ENCODE measurements at regions not wholly inside any gene's neighbourhood (a gene's known extent, or its start where the extent isn't known, plus 50 kb on each side); places are given as distances from the start of the nearest gene placed in this dataset.

DNA sequence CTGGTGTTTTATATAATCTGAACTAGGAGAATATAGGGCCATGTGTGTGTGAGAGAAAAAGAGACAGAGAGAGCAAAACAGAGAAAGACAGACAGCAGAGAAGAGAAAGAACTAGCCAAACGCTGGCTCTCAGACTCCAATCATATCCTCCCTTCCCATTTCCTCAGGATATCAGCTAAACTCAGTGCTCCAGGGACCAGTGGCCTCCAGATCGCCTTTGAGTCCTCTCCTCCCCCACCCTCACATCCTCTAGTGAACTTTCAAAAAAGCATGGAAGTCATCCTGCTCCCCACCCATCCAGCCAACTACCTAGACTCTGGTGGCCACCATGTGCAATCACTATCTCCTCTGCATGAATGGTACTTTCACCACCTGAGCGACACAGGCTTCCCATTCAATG, 386.1 kb upstream of the NPVF start:
- DNase-seq (ENCODE audit: low spot score in 2 of 2) = no peak
- Histone ChIP-seq H3K9me3 (peaks cover 8 to 11% of the 10 kb centered on the region in 2 donors), H3K27ac (no peak overlapping the region), H3K4me1 (no peaks in the 10 kb centered on the region), H3K36me3 (no peaks in the 10 kb centered on the region), H3K4me3 (no peak overlapping the region), H3K27me3 (no peaks in the 10 kb centered on the region)
- TF ChIP-seq, protein P1, sequence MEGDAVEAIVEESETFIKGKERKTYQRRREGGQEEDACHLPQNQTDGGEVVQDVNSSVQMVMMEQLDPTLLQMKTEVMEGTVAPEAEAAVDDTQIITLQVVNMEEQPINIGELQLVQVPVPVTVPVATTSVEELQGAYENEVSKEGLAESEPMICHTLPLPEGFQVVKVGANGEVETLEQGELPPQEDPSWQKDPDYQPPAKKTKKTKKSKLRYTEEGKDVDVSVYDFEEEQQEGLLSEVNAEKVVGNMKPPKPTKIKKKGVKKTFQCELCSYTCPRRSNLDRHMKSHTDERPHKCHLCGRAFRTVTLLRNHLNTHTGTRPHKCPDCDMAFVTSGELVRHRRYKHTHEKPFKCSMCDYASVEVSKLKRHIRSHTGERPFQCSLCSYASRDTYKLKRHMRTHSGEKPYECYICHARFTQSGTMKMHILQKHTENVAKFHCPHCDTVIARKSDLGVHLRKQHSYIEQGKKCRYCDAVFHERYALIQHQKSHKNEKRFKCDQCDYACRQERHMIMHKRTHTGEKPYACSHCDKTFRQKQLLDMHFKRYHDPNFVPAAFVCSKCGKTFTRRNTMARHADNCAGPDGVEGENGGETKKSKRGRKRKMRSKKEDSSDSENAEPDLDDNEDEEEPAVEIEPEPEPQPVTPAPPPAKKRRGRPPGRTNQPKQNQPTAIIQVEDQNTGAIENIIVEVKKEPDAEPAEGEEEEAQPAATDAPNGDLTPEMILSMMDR (IDR thresholded peaks at IDR 0.05) = no peak
- TF ChIP-seq POLR2A (IDR thresholded peaks at IDR 0.05) = no peak
- intact Hi-C loops (cut with DNase I; ENCODE audit: low total_unique reads) = no loop called here

DNA sequence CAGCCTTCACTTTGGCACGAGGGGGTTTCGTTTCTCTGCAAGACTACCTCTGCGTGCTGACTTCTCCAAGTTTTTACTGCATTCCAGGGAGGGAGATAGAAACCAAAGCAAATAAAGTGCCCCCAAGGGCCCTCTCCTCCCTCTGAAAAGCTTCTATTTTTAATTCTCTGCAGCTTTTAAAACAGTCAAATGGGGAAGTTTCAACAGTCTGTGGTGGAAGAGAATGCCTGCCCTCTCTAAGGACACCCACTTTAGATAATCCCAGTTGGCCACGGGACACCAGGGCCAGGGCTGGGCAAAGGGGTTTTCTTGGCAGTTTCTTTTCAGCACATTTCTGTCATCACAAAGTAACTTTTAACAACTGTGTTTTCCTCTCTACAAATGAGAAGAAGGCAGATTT, 386.7 kb upstream of the NPVF start:
- no peak overlapping the region for H3K27ac ChIP-seq
- no peak for DNase-seq (ENCODE audit: low spot score in 2 of 2)
- no peak for TF ChIP-seq POLR2AphosphoS5 (IDR thresholded peaks at IDR 0.05)
- TF ChIP-seq, protein P1 (IDR thresholded peaks at IDR 0.05) = no peak
- TF ChIP-seq POLR2A (IDR thresholded peaks at IDR 0.05) = no peak
- intact Hi-C loops (cut with DNase I; ENCODE audit: low total_unique reads) = no loop called here
- H3K4me1 ChIP-seq = no peaks in the 10 kb centered on the region
- H3K4me3 ChIP-seq = no peak overlapping the region
- H3K9me3 ChIP-seq = peaks cover 8 to 11% of the 10 kb centered on the region in 2 donors
- no peaks in the 10 kb centered on the region for H3K27me3 ChIP-seq
- no peaks in the 10 kb centered on the region for H3K36me3 ChIP-seq

DNA sequence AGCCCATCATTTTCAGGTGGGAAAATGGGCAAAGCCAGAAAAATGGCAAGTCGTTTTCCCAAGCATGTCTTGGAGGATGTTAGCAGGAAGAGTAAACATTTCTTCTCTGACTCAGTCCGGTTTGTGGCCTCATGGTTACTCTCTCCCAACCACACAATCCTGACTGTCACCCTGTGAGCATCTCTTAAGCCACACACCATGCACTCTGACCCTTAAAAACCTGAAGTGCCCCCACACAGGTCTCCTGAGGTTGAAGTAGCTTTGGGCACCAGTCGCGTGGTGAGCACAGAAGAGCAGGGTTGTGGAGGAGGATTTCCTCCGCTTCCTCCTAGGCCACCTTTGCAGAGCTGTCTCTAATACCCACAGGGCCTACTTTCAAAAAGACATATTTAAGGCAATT, 387.3 kb upstream of the NPVF start:
- Histone ChIP-seq H3K4me3 (no peak overlapping the region), H3K4me1 (no peaks in the 10 kb centered on the region), H3K27me3 (no peaks in the 10 kb centered on the region), H3K36me3 (no peaks in the 10 kb centered on the region), H3K9me3 (peaks cover 8 to 11% of the 10 kb centered on the region in 2 donors), H3K27ac (no peak overlapping the region)
- DNase-seq (ENCODE audit: low spot score in 2 of 2) = no peak
- intact Hi-C loops (cut with DNase I; ENCODE audit: low total_unique reads) = no loop called here
- TF ChIP-seq, protein P1 (IDR thresholded peaks at IDR 0.05) = no peak
- TF ChIP-seq POLR2A (IDR thresholded peaks at IDR 0.05) = no peak
- TF ChIP-seq POLR2AphosphoS5 (IDR thresholded peaks at IDR 0.05) = no peak

DNA sequence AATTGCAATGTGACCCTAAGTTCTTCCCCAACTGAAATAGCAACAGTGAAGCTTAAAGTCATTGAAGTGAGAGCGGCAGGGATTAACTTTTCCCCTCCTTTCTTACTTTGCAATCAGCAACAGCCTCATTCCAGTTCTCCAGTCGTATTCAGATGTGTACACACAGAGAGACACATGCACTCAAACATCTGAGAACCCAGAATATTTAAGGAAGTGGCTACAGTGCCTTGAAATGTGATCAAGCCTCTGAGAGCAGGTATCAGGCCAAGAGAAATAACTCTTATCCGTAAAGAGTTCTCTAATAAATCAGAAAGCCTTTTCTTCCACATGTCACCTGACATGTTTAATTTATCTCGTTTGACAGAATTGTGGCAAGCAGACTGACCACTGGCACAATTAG, 388.9 kb upstream of the NPVF start:
- Histone ChIP-seq H3K36me3 (no peaks in the 10 kb centered on the region), H3K9me3 (peaks cover 4 to 6% of the 10 kb centered on the region in 2 donors), H3K27me3 (no peaks in the 10 kb centered on the region), H3K4me3 (no peak overlapping the region), H3K27ac (no peak overlapping the region), H3K4me1 (no peaks in the 10 kb centered on the region)
- intact Hi-C loops (cut with DNase I; ENCODE audit: low total_unique reads) = no loop called here
- no peak for DNase-seq (ENCODE audit: low spot score in 2 of 2)
- TF ChIP-seq POLR2A (IDR thresholded peaks at IDR 0.05) (no peak), POLR2AphosphoS5 (IDR thresholded peaks at IDR 0.05) (no peak)
- TF ChIP-seq, protein P1 (IDR thresholded peaks at IDR 0.05) = no peak

GRCh38 chr7:25617673-25618072, 389.4 kb upstream of the NPVF start:
- no peak for DNase-seq (ENCODE audit: low spot score in 2 of 2)
- H3K9me3 ChIP-seq = peaks cover 0 to 2% of the 10 kb centered on the region in 2 donors
- H3K4me3 ChIP-seq = no peak overlapping the region
- no peaks in the 10 kb centered on the region for H3K4me1 ChIP-seq
- TF ChIP-seq, protein P1 (IDR thresholded peaks at IDR 0.05) = no peak
- no peak for TF ChIP-seq POLR2AphosphoS5 (IDR thresholded peaks at IDR 0.05)
- no peak for TF ChIP-seq POLR2A (IDR thresholded peaks at IDR 0.05)
- intact Hi-C loops (cut with DNase I; ENCODE audit: low total_unique reads) = no loop called here
- H3K27me3 ChIP-seq = no peaks in the 10 kb centered on the region
- H3K36me3 ChIP-seq = no peaks in the 10 kb centered on the region
- H3K27ac ChIP-seq = no peak overlapping the region

All from breast epithelium (tissue), 4 donors.